Adrenal gland (tissue), 9 donors: ENCODE measurements at regions not wholly inside any gene's neighbourhood (a gene's known extent, or its start where the extent isn't known, plus 50 kb on each side); places are given as distances from the start of the nearest gene placed in this dataset.
A peak's percentile ranks its signal among the peaks of the same experiment; 100 is the strongest.

Experiments used
- DNase-seq, 7 donors: peaks; one replicate each; pipeline ENCODE4 v3.0.0-alpha.2; 2019 to 2020
- H3K27ac ChIP-seq, 5 donors: fragments of 200-600 bp; sonication (generic) in 4 of 5; 1 replicate in 3 of 5; 2 replicates in 2 of 5; pipeline versions ENCODE4 v1.5.1 to v1.8.0; 2016 to 2020; ENCODE audit warnings: mild to moderate bottlenecking in 1 of 5
- H3K27me3 ChIP-seq: fragments of 200-600 bp; 2 replicates; pipeline ENCODE4 v1.8.0; 2021
- H3K36me3 ChIP-seq, 2 donors: fragments of 200-600 bp; replicated peaks in 1 of 2; 1 replicate in 1 of 2; 2 replicates in 1 of 2; pipeline versions ENCODE4 v1.5.1 to v1.8.0; 2018 to 2022
- H3K4me1 ChIP-seq, 2 donors: fragments of 200-600 bp; replicated peaks in 1 of 2; 1 replicate in 1 of 2; 2 replicates in 1 of 2; pipeline versions ENCODE4 v1.5.1 to v1.8.0; 2018 to 2021
- H3K4me3 ChIP-seq, 4 donors: fragments of 200-600 bp; sonication (generic) in 3 of 4; one replicate each; pipeline ENCODE4 v1.5.1; 2016 to 2018
- H3K9me3 ChIP-seq, 3 donors: fragments of 200-600 bp; sonication (generic) in 1 of 3; replicated peaks in 1 of 3; 1 replicate in 2 of 3; 2 replicates in 1 of 3; pipeline versions ENCODE4 v1.5.1 to v1.8.0; 2016 to 2021
- CTCF ChIP-seq, 6 experiments: fragments of 450-650 bp in 4 of 6; fragments of 200-600 bp in 2 of 6; sonication (generic) in 1 of 6; IDR thresholded peaks; 1 replicate in 5 of 6; 2 replicates in 1 of 6; pipeline versions ENCODE4 v1.5.1 to v1.8.0; 2016 to 2021; ENCODE audit warnings: antibody characterized with exemption in 6 of 6, mild to moderate bottlenecking in 2 of 6, moderate library complexity in 1 of 6
- POLR2A ChIP-seq, 2 donors: fragments of 450-650 bp; IDR thresholded peaks; one replicate each; pipeline ENCODE4 v1.6.1; 2017; ENCODE audit warnings: antibody characterized with exemption in 2 of 2, mild to moderate bottlenecking in 2 of 2, moderate library complexity in 1 of 2
- WGBS, 4 donors: extraction: QIAGEN DNeasy Blood & Tissue Kit in 2 of 4; methylation state at CpG; one replicate each; pipeline versions ENCODE4 v1.1.5 to v1.1.7; 2013 to 2017; 5-methylcytosine and 5-hydroxymethylcytosine counted together
- intact Hi-C, 2 donors: fragments of 100-400 bp; cut with DNase I; formaldehyde crosslinking; loops; one replicate each; pipeline versions ENCODE4 v1.14.1 to v1.15.0; 2022 to 2023
- donor health status: healthy with polysubstance abuse.
- donor health status: Bipolar disorder and iron deficiency.
- donor health status: DM: yes; HTN: yes; CAD: no.
- donor health status: DM: no; HTN: no; CAD: no.
- donor health status: DM: no; HTN: no; CAD: no.

- intact Hi-C loops = no loop called here
- no peak for TF ChIP-seq POLR2A (IDR thresholded peaks at IDR 0.05)
- Histone ChIP-seq H3K4me1 (no peaks in the 10 kb centered on the region), H3K36me3 (no peaks in the 10 kb centered on the region), H3K27me3 (peaks cover 8% of the 10 kb centered on the region), H3K9me3 (no peaks in the 10 kb centered on the region), H3K4me3 (no peak overlapping the region), H3K27ac (no peak overlapping the region)
- 76 to 88% (median 83%) methylated on average over 1 to 2 of the region's 2 CpGs for WGBS, 4 donors
- no peak for DNase-seq
Observed at GRCh38 chr3:44104043-44104442, 137.6 kb upstream of the TOPAZ1 start.

GRCh38 chr3:44104668-44105321 is 136.9 kb upstream of the TOPAZ1 start:
- H3K9me3 ChIP-seq = no peaks in the 10 kb centered on the region
- intact Hi-C loops = no loop called here
- no peak for TF ChIP-seq CTCF (IDR thresholded peaks at IDR 0.05)
- no peak for TF ChIP-seq POLR2A (IDR thresholded peaks at IDR 0.05)
- no peak overlapping the region for H3K27ac ChIP-seq
- 21 to 59% (median 39%) methylated on average over 3 to 4 of the region's 4 CpGs for WGBS, 4 donors
- no peaks in the 10 kb centered on the region for H3K36me3 ChIP-seq
- peaks cover 8% of the 10 kb centered on the region for H3K27me3 ChIP-seq
- no peaks in the 10 kb centered on the region for H3K4me1 ChIP-seq
- peak in 3 of 7 donors; percentile 13 to 33 (median 28) for DNase-seq
- no peak overlapping the region for H3K4me3 ChIP-seq

- Histone ChIP-seq H3K36me3 (no peaks in the 10 kb centered on the region), H3K9me3 (no peaks in the 10 kb centered on the region), H3K4me3 (no peak overlapping the region), H3K4me1 (no peaks in the 10 kb centered on the region), H3K27me3 (peaks cover 3% of the 10 kb centered on the region), H3K27ac (no peak overlapping the region)
- DNase-seq = no peak
- 82 to 89% (median 85%) methylated on average over 4 to 5 of the region's 5 CpGs for WGBS, 4 donors
- intact Hi-C loops = no loop called here
- no peak for TF ChIP-seq POLR2A (IDR thresholded peaks at IDR 0.05)
- TF ChIP-seq CTCF (IDR thresholded peaks at IDR 0.05) = no peak
Observed at GRCh38 chr3:44105571-44105970, 136.1 kb upstream of the TOPAZ1 start.

GRCh38 chr3:44106756-44107155 is 134.9 kb upstream of the TOPAZ1 start:
- H3K36me3 ChIP-seq = no peaks in the 10 kb centered on the region
- H3K27me3 ChIP-seq = peaks cover 3% of the 10 kb centered on the region
- no peak overlapping the region for H3K4me3 ChIP-seq
- no peaks in the 10 kb centered on the region for H3K4me1 ChIP-seq
- intact Hi-C loops = no loop called here
- H3K27ac ChIP-seq = no peak overlapping the region
- DNase-seq = no peak
- 43 to 59% (median 51%) methylated on average over 6 of the region's 6 CpGs for WGBS, 4 donors
- no peaks in the 10 kb centered on the region for H3K9me3 ChIP-seq
- TF ChIP-seq POLR2A (IDR thresholded peaks at IDR 0.05) = no peak
- TF ChIP-seq CTCF (IDR thresholded peaks at IDR 0.05) = no peak

DNA sequence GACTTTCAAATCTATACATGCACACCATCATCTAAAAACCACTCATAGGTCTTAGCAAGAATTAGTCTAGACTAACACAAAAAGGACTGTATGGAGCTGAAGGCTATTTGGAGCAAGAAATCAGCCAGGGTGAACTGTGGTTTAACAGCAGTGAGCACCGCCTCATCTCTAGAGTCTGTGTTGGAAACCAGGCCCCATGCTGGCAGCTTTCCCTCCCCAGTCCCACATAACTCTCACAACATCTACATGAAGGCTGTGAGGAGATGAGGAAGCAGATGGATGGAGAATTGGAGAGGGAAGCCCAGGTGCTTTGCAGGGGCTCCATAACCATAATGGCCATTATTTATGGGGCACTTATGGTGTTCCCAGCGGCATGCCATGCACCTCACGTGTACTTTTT is 133.2 kb upstream of the TOPAZ1 start:
- 88 to 96% (median 92%) methylated on average over 3 of the region's 3 CpGs for WGBS, 4 donors
- TF ChIP-seq CTCF (IDR thresholded peaks at IDR 0.05) (no peak), POLR2A (IDR thresholded peaks at IDR 0.05) (no peak)
- intact Hi-C loops = no loop called here

More for the DNA sequence above, 133.2 kb upstream of the TOPAZ1 start:
- no peaks in the 10 kb centered on the region for H3K9me3 ChIP-seq
- no peak for DNase-seq
- no peak overlapping the region for H3K4me3 ChIP-seq
- no peaks in the 10 kb centered on the region for H3K4me1 ChIP-seq
- no peak overlapping the region for H3K27ac ChIP-seq
- peaks cover 3% of the 10 kb centered on the region for H3K27me3 ChIP-seq
- H3K36me3 ChIP-seq = no peaks in the 10 kb centered on the region
